ENCODE measurements at regions not wholly inside any gene's neighbourhood (a gene's known extent, or its start where the extent isn't known, plus 50 kb on each side); places are given as distances from the start of the nearest gene placed in this dataset.

DNA sequence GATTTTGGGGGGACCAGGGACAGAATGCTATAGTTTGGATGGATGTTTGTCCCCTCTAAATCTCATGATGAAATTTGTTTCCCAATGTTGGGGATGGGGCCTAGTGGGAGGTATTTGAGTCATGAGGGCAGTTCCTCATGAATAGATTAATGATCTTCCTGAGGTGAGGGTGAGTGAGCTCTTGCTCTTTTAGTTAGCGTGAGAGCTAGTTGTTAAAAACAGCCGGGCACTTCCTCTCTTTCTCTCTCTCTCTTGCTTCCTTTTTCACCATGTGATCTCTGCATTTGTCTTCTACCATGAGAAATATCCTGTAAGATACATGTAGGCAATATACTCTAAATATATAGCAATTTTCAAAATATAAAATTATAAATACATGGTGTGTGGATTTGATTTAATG is 290.8 kb upstream of the PCDH9 start:
- 55% methylated on average over 2 of the region's 2 CpGs for WGBS (ENCODE audit: insufficient coverage, insufficient replicate concordance, low lambda C conversion rate, missing lambda C conversion rate)
- ATAC-seq, result peak; percentile 44
- POLR2A ChIA-PET, result no interaction called here

DNA sequence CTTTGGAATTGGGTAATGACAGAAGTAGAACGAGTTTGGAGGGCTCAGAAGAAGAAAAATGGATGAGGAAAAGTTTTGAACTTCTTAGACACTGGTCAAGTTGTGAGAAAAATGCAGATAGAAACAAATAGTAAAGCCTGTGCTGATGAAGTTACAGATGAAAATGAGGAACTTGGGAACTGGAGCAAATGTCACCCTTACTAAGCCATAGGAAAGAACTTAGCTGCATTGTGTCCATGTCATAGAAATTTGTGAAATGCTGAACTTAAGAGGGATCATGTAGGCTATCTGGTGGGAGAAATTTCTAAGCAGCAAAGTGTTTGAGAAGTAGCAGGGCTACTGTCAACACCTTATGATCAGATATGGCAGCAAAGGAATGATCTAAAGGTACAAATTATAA is 289.2 kb upstream of the PCDH9 start:
- no peaks in the 10 kb centered on the region for H3K27me3 ChIP-seq (replicated peaks in 1 of 2; ENCODE audit: control insufficient read depth in 2 of 2, insufficient read depth in 2 of 2, low read length in 1 of 2)
- no peak for ATAC-seq
- ChIA-PET RAD21 (ENCODE audit: unreplicated experiment) (no interaction called here), POLR2A (no interaction called here), CTCF (no interaction called here), SMC1A (ENCODE audit: uncharacterized antibody, unreplicated experiment) (no interaction called here)
- WGBS (ENCODE audit: insufficient coverage, insufficient replicate concordance, low lambda C conversion rate, missing lambda C conversion rate), result 0% methylated on average over 1 of the region's 1 CpG
- intact Hi-C loops (cut with micrococcal nuclease; ENCODE audit: unreplicated experiment) (no loop called here), in situ Hi-C loops (cut with MboI) (no loop called here)
- H3K4me3 ChIP-seq, result no peak overlapping the region
- no peaks in the 10 kb centered on the region; the same call in 2 of the 3 replicates for H3K9me3 ChIP-seq (replicated peaks; ENCODE audit: control insufficient read depth, insufficient read depth, low read length)
- TF ChIP-seq BHLHE40 (IDR thresholded peaks at IDR 0.05; ENCODE audit: borderline replicate concordance in 1 of 2, low read depth in 2 of 2, low read length in 1 of 2) (no peak), ZZZ3 (IDR thresholded peaks at IDR 0.05; ENCODE audit: control insufficient read depth, insufficient read length, low read depth) (no peak), EZH2 (IDR thresholded peaks at IDR 0.05; ENCODE audit: borderline replicate concordance, control insufficient read depth, low read depth, low read length) (no peak), JUND (IDR thresholded peaks at IDR 0.05; ENCODE audit: low read depth, low read length) (no peak), IRF4 (IDR thresholded peaks at IDR 0.05; ENCODE audit: low read depth, low read length) (no peak), SMC3 (IDR thresholded peaks at IDR 0.05; ENCODE audit: borderline replicate concordance, low read length) (no peak)
- TF ChIP-seq, protein P1, sequence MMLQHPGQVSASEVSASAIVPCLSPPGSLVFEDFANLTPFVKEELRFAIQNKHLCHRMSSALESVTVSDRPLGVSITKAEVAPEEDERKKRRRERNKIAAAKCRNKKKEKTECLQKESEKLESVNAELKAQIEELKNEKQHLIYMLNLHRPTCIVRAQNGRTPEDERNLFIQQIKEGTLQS (IDR thresholded peaks at IDR 0.05; ENCODE audit: borderline replicate concordance, extremely low read depth, low read depth, low read length), result no peak
- TF ChIP-seq, protein P2, sequence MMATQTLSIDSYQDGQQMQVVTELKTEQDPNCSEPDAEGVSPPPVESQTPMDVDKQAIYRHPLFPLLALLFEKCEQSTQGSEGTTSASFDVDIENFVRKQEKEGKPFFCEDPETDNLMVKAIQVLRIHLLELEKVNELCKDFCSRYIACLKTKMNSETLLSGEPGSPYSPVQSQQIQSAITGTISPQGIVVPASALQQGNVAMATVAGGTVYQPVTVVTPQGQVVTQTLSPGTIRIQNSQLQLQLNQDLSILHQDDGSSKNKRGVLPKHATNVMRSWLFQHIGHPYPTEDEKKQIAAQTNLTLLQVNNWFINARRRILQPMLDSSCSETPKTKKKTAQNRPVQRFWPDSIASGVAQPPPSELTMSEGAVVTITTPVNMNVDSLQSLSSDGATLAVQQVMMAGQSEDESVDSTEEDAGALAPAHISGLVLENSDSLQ (IDR thresholded peaks at IDR 0.05), result no peak
- no peaks in the 10 kb centered on the region for H3K36me3 ChIP-seq (ENCODE audit: control insufficient read depth in 2 of 2, insufficient read depth in 2 of 2, low read length in 1 of 2)
- no peak overlapping the region for H3K27ac ChIP-seq (ENCODE audit: control insufficient read depth, insufficient read depth)
- H4K20me1 ChIP-seq (ENCODE audit: control insufficient read depth, insufficient read depth), result no peaks in the 10 kb centered on the region
- no peaks in the 10 kb centered on the region for H3K79me2 ChIP-seq (ENCODE audit: control insufficient read depth, insufficient read depth, low read length)
- no peak for DNase-seq (ENCODE audit: low read depth, low spot score)
- FAIRE-seq, result no peak
- H3K4me1 ChIP-seq (ENCODE audit: control insufficient read depth, insufficient read depth, low read length), result no peaks in the 10 kb centered on the region
- no TSS peak for BruUV-seq (replicated peaks)
- no peak overlapping the region for H3K4me2 ChIP-seq (ENCODE audit: control insufficient read depth, insufficient read depth)
- H2AFZ ChIP-seq (ENCODE audit: control insufficient read depth, low read depth, low read length), result no peak overlapping the region
- H3K9ac ChIP-seq (ENCODE audit: control insufficient read depth, insufficient read depth, low read length), result no peak overlapping the region

More for the DNA sequence above, 290.8 kb upstream of the PCDH9 start:
- BruUV-seq (replicated peaks), result no TSS peak
- FAIRE-seq (no peak), DNase-seq (ENCODE audit: low read depth, low spot score) (no peak)
- RAD21 ChIA-PET (ENCODE audit: unreplicated experiment), result no interaction called here
- H3K9me3 ChIP-seq (replicated peaks; ENCODE audit: control insufficient read depth, insufficient read depth, low read length), result no peaks in the 10 kb centered on the region; the same call in 2 of the 3 replicates
- no peak overlapping the region for H3K9ac ChIP-seq (ENCODE audit: control insufficient read depth, insufficient read depth, low read length)
- intact Hi-C loops (cut with micrococcal nuclease; ENCODE audit: unreplicated experiment) (no loop called here), in situ Hi-C loops (cut with MboI) (no loop called here)
- no peaks in the 10 kb centered on the region for H3K79me2 ChIP-seq (ENCODE audit: control insufficient read depth, insufficient read depth, low read length)
- H4K20me1 ChIP-seq (ENCODE audit: control insufficient read depth, insufficient read depth), result no peaks in the 10 kb centered on the region
- SMC1A ChIA-PET (ENCODE audit: uncharacterized antibody, unreplicated experiment), result no interaction called here
- no peaks in the 10 kb centered on the region for H3K4me1 ChIP-seq (ENCODE audit: control insufficient read depth, insufficient read depth, low read length)
- H3K4me2 ChIP-seq (ENCODE audit: control insufficient read depth, insufficient read depth), result no peak overlapping the region
- H3K36me3 ChIP-seq (ENCODE audit: control insufficient read depth in 2 of 2, insufficient read depth in 2 of 2, low read length in 1 of 2), result no peaks in the 10 kb centered on the region
- peak; percentile 42; the same call in 1 of the 2 replicates for TF ChIP-seq SPI1 (IDR thresholded peaks at IDR 0.05; ENCODE audit: borderline replicate concordance, insufficient read depth, low read depth, low read length)
- no peak for TF ChIP-seq LARP7 (IDR thresholded peaks at IDR 0.05)
- no peak for TF ChIP-seq EGR1 (IDR thresholded peaks at IDR 0.05; ENCODE audit: borderline replicate concordance in 1 of 2, low read depth in 2 of 2, low read length in 2 of 2)
- no peaks in the 10 kb centered on the region for H3K27me3 ChIP-seq (replicated peaks in 1 of 2; ENCODE audit: control insufficient read depth in 2 of 2, insufficient read depth in 2 of 2, low read length in 1 of 2)
- no peak overlapping the region for H3K4me3 ChIP-seq
- no peak overlapping the region for H2AFZ ChIP-seq (ENCODE audit: control insufficient read depth, low read depth, low read length)
- CTCF ChIA-PET, result no interaction called here
- H3K27ac ChIP-seq (ENCODE audit: control insufficient read depth, insufficient read depth), result no peak overlapping the region
